ENCODE measurements at regions not wholly inside any gene's neighbourhood (a gene's known extent, or its start where the extent isn't known, plus 50 kb on each side); places are given as distances from the start of the nearest gene placed in this dataset.

DNA sequence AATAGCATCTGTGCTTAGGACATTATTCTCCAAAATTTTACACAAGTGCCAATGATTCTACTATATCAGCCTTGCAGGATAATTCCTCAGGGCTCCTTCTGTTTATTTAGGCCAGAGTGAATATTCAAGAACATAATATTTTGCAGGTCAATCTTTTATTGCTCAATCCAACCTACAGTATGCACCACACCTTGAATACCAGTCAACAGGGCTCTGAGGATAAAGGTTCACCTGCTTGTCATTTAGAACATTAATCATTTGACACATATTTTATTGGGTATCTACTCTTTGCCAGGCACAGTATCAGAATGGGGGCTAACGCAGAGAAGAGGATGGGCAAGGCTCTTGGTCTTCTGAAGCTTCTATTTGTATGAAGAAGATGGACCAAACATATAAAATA lies 66.2 kb upstream of the SHISA3 start:
- no TSS peak for BruUV-seq (replicated peaks)
- dilution Hi-C loops (cut with HindIII; ENCODE audit: low sequenced_read_pairs, unreplicated experiment) = no loop called here

More for the DNA sequence above, 66.2 kb upstream of the SHISA3 start:
- Histone ChIP-seq H3K4me3 (ENCODE audit: insufficient read depth, low read depth, low read length) (no peak overlapping the region), H3K56ac (ENCODE audit: extremely low read depth, insufficient read depth, low read length) (no peak overlapping the region), H3K4ac (ENCODE audit: low read depth, low read length) (no peak overlapping the region), H3K9me3 (ENCODE audit: control insufficient read depth, insufficient read depth, low read length) (no peaks in the 10 kb centered on the region), H3K27me3 (ENCODE audit: control insufficient read depth, insufficient read depth, low read length) (no peaks in the 10 kb centered on the region; the same call in 1 of the 2 replicates), H3K18ac (ENCODE audit: low read depth, low read length) (no peak overlapping the region), H4K91ac (ENCODE audit: insufficient read depth, low read depth, low read length) (no peak overlapping the region), H4K5ac (ENCODE audit: low read depth, low read length) (no peak overlapping the region), H3K27ac (ENCODE audit: insufficient read depth, low read length) (no peak overlapping the region), H2AK5ac (ENCODE audit: low read depth, low read length) (no peak overlapping the region), H2AFZ (replicated peaks; ENCODE audit: low read length, poor library complexity) (no peak overlapping the region), H2BK5ac (ENCODE audit: low read depth, low read length, poor library complexity, severe bottlenecking) (no peak overlapping the region), H3K9me1 (ENCODE audit: insufficient read depth, low read length) (no peaks in the 10 kb centered on the region), H3K9ac (ENCODE audit: low read depth, low read length) (no peak overlapping the region), H2BK120ac (ENCODE audit: low read depth, low read length) (no peak overlapping the region), H4K20me1 (ENCODE audit: insufficient read depth, low read length) (no peaks in the 10 kb centered on the region), H4K8ac (ENCODE audit: low read depth in 2 of 2, low read length in 2 of 2) (no peak overlapping the region), H3K79me1 (ENCODE audit: low read depth in 1 of 2, low read length in 2 of 2) (no peaks in the 10 kb centered on the region), H3K36me3 (ENCODE audit: control insufficient read depth, insufficient read depth, low read length) (no peaks in the 10 kb centered on the region), H3K14ac (replicated peaks; ENCODE audit: low read depth, low read length) (no peak overlapping the region), H2BK15ac (ENCODE audit: low read depth, low read length) (no peak overlapping the region), H3K23ac (ENCODE audit: low read depth, low read length) (no peak overlapping the region), H3K4me2 (ENCODE audit: low read depth, low read length) (no peak overlapping the region), H3K4me1 (ENCODE audit: control insufficient read depth, insufficient read depth, low read length) (no peaks in the 10 kb centered on the region; the same call in 1 of the 2 replicates), H2AK9ac (replicated peaks; ENCODE audit: low read depth, low read length, poor library complexity) (no peak overlapping the region), H2BK20ac (ENCODE audit: low read depth, low read length) (no peak overlapping the region)
- DNase-seq = no peak
- in situ Hi-C loops (cut with MboI; ENCODE audit: low sequenced_read_pairs) (no loop called here), intact Hi-C loops (cut with micrococcal nuclease) (no loop called here)
- CTCF ChIA-PET = interaction anchor here (0.5 kb wide), 1 partner anchor 1253 kb away, joined by 4 read pairs; no protein-coding TSS in a partner anchor
- TF ChIP-seq, protein P1, sequence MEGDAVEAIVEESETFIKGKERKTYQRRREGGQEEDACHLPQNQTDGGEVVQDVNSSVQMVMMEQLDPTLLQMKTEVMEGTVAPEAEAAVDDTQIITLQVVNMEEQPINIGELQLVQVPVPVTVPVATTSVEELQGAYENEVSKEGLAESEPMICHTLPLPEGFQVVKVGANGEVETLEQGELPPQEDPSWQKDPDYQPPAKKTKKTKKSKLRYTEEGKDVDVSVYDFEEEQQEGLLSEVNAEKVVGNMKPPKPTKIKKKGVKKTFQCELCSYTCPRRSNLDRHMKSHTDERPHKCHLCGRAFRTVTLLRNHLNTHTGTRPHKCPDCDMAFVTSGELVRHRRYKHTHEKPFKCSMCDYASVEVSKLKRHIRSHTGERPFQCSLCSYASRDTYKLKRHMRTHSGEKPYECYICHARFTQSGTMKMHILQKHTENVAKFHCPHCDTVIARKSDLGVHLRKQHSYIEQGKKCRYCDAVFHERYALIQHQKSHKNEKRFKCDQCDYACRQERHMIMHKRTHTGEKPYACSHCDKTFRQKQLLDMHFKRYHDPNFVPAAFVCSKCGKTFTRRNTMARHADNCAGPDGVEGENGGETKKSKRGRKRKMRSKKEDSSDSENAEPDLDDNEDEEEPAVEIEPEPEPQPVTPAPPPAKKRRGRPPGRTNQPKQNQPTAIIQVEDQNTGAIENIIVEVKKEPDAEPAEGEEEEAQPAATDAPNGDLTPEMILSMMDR (conservative IDR thresholded peaks at IDR 0.05; ENCODE audit: low read depth, low read length) = no peak
- no peak for TF ChIP-seq CEBPB (IDR thresholded peaks at IDR 0.05; ENCODE audit: low read depth, low read length)
- TF ChIP-seq RCOR1 (IDR thresholded peaks at IDR 0.05; ENCODE audit: insufficient replicate concordance, low read length) = no peak
- TF ChIP-seq MAZ (IDR thresholded peaks at IDR 0.05; ENCODE audit: borderline replicate concordance, low read depth, low read length) = no peak
- TF ChIP-seq, protein P2, sequence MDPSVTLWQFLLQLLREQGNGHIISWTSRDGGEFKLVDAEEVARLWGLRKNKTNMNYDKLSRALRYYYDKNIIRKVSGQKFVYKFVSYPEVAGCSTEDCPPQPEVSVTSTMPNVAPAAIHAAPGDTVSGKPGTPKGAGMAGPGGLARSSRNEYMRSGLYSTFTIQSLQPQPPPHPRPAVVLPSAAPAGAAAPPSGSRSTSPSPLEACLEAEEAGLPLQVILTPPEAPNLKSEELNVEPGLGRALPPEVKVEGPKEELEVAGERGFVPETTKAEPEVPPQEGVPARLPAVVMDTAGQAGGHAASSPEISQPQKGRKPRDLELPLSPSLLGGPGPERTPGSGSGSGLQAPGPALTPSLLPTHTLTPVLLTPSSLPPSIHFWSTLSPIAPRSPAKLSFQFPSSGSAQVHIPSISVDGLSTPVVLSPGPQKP (IDR thresholded peaks at IDR 0.05; ENCODE audit: borderline replicate concordance, low read depth, low read length) = no peak
- no peak for TF ChIP-seq RAD21 (IDR thresholded peaks at IDR 0.05; ENCODE audit: low read length)
- no peak for TF ChIP-seq MXI1 (IDR thresholded peaks at IDR 0.05; ENCODE audit: borderline replicate concordance, low read depth, low read length)
- no peak for TF ChIP-seq MAFK (IDR thresholded peaks at IDR 0.05; ENCODE audit: low read depth, low read length)
- no peak for TF ChIP-seq CHD1 (IDR thresholded peaks at IDR 0.05; ENCODE audit: low read depth, low read length)
- no peak for TF ChIP-seq NFE2L2 (IDR thresholded peaks at IDR 0.05; ENCODE audit: low read depth, low read length)
- TF ChIP-seq SMC3 (IDR thresholded peaks at IDR 0.05; ENCODE audit: low read depth, low read length) = no peak
- TF ChIP-seq, protein P3, sequence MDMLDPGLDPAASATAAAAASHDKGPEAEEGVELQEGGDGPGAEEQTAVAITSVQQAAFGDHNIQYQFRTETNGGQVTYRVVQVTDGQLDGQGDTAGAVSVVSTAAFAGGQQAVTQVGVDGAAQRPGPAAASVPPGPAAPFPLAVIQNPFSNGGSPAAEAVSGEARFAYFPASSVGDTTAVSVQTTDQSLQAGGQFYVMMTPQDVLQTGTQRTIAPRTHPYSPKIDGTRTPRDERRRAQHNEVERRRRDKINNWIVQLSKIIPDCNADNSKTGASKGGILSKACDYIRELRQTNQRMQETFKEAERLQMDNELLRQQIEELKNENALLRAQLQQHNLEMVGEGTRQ (IDR thresholded peaks at IDR 0.05; ENCODE audit: low read depth, low read length) = no peak
- TF ChIP-seq BHLHE40 (IDR thresholded peaks at IDR 0.05; ENCODE audit: low read depth, low read length) = no peak
- no peak for TF ChIP-seq RFX5 (IDR thresholded peaks at IDR 0.05; ENCODE audit: low read depth, low read length)
- TF ChIP-seq FOS (IDR thresholded peaks at IDR 0.05; ENCODE audit: low read depth, low read length) = no peak
- POLR2A ChIA-PET (ENCODE audit: unreplicated experiment) = no interaction called here
- no CpG with 5 or more reads among the region's 1 CpG for WGBS, 2 experiments (ENCODE audit: extremely low coverage in 2 of 2, insufficient read length in 1 of 2)
- ATAC-seq (ENCODE audit: low read depth) = no peak

Data from IMR-90 (cell line).